ENCODE measurements at regions not wholly inside any gene's neighbourhood (a gene's known extent, or its start where the extent isn't known, plus 50 kb on each side); places are given as distances from the start of the nearest gene placed in this dataset.

DNA sequence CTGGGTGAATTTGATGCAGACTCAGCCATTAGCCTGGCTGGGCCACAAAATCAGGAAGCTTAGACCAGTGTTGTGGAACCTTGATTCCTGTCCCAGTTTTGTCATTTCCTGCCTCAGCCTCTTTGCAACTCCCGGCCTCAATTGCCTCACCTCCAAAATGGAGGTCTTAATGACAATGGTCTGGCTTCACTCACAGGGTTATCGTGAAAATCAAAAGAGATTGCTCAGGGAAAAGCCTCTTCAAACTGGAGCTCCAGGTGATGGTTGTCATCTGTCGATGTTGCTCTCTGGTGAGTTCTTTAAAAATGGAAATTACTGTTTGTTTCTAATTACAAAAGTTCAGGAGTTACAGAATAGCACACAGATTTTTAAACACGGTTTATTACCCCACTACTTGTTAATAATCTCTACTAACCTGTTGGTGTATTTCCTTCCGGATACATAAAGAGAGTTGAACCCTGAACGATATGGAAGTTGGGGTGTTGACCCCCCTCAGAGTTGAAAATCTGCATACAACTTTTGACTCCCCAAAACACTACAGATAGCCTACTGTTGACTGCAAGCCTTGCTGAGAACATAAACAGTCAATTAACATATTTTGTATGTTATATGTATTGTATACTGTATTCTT is 109.9 kb upstream of the CPEB4 start:
- TF ChIP-seq EZH2 (IDR thresholded peaks at IDR 0.05) (no peak), FOXP2 (optimal IDR thresholded peaks at IDR 0.05; ENCODE audit: control extremely low read depth, extremely low read length, insufficient read depth) (no peak)
- DNase-seq (ENCODE audit: low read depth, low spot score), result no peak
- Histone ChIP-seq H3K4me3 (no peak overlapping the region), H3K9ac (ENCODE audit: insufficient read length) (no peak overlapping the region), H3K9me3 (ENCODE audit: low read depth, low read length) (no peaks in the 10 kb centered on the region), H3K36me3 (ENCODE audit: insufficient read depth, low read length) (no peaks in the 10 kb centered on the region), H3K27ac (no peak overlapping the region)

GRCh38 chr5:173778784-173779304 is 109.3 kb upstream of the CPEB4 start:
- TF ChIP-seq POLR2AphosphoS5 (IDR thresholded peaks at IDR 0.05; ENCODE audit: borderline replicate concordance, low read depth, low read length) (no peak), FOXP2 (optimal IDR thresholded peaks at IDR 0.05; ENCODE audit: control extremely low read depth, extremely low read length, insufficient read depth) (no peak), EZH2 (IDR thresholded peaks at IDR 0.05) (no peak)
- H3K9ac ChIP-seq (ENCODE audit: insufficient read length), result no peak overlapping the region
- no peaks in the 10 kb centered on the region for H3K9me3 ChIP-seq (ENCODE audit: low read depth, low read length)
- H3K27ac ChIP-seq, result no peak overlapping the region
- no peak for DNase-seq (ENCODE audit: low read depth, low spot score)
- H3K4me3 ChIP-seq, result no peak overlapping the region
- H3K36me3 ChIP-seq (ENCODE audit: insufficient read depth, low read length), result no peaks in the 10 kb centered on the region

DNA sequence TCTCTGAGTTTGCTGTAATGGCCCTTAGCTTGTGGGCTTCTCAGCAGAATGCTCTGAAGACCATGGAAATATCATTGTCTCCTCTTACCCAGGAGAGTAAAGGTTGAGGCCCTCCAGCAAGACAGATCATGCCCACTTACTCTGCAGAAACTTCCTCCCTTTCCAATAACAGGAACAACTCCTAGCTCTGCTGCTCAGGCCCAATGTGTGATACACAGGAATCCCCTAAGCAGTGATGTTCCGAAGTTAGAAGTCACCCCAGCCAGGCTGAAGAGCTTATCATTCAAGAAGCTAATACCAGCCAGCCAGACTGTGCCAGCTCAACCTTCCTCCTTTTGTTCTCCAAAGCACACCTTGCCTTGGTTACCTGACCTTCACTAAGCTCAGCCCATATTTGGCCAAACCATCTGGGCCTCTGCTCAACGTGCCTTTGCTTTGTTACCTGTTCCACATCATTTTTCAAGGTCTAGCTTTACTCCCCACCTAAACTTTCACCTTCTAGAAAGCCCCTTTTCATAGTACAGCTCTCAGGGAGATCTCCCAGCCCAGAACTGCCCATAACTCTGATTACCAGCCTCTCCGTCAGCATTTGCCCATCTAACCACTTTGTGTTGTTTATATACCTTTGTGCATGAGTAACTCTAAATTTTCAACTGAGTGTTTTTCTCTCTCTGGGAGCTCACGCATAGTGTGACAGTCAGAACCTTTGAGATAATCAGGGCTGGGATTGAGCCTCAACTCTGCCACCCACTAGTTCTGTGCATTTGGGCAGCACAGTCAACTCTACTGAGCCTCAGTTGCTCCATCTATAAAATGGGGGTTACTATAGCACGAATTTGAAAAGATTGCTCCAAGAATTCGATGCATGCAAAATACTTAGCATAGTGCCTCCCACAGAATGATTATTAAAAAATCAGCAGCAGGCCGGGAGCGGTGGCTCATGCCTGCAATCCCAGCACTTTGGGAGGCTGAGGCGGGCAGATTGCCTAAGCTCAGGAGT is 107.6 kb upstream of the CPEB4 start:
- H3K27ac ChIP-seq, result peak overlapping the region; percentile 87; the same call in 1 of the 2 replicates
- H3K9ac ChIP-seq (ENCODE audit: insufficient read length), result no peak overlapping the region
- TF ChIP-seq POLR2AphosphoS5 (IDR thresholded peaks at IDR 0.05; ENCODE audit: borderline replicate concordance, low read depth, low read length), result no peak
- TF ChIP-seq FOXP2 (optimal IDR thresholded peaks at IDR 0.05; ENCODE audit: control extremely low read depth, extremely low read length, insufficient read depth), result no peak
- TF ChIP-seq EZH2 (IDR thresholded peaks at IDR 0.05), result no peak

GRCh38 chr5:173781432-173781815 is 106.7 kb upstream of the CPEB4 start:
- Histone ChIP-seq H3K9me3 (ENCODE audit: low read depth, low read length) (no peaks in the 10 kb centered on the region), H3K36me3 (ENCODE audit: insufficient read depth, low read length) (no peaks in the 10 kb centered on the region), H3K9ac (ENCODE audit: insufficient read length) (no peak overlapping the region), H3K27ac (peak overlapping the region; percentile 87), H3K4me3 (peak overlapping the region; percentile 47)
- no peak for DNase-seq (ENCODE audit: low read depth, low spot score)
- no peak for TF ChIP-seq FOXP2 (optimal IDR thresholded peaks at IDR 0.05; ENCODE audit: control extremely low read depth, extremely low read length, insufficient read depth)
- no peak for TF ChIP-seq POLR2AphosphoS5 (IDR thresholded peaks at IDR 0.05; ENCODE audit: borderline replicate concordance, low read depth, low read length)
- no peak for TF ChIP-seq EZH2 (IDR thresholded peaks at IDR 0.05)

More for the DNA sequence above, 107.6 kb upstream of the CPEB4 start:
- no peak for DNase-seq (ENCODE audit: low read depth, low spot score)
- no peaks in the 10 kb centered on the region for H3K36me3 ChIP-seq (ENCODE audit: insufficient read depth, low read length)
- H3K9me3 ChIP-seq (ENCODE audit: low read depth, low read length), result no peaks in the 10 kb centered on the region
- H3K4me3 ChIP-seq, result no peak overlapping the region

DNA sequence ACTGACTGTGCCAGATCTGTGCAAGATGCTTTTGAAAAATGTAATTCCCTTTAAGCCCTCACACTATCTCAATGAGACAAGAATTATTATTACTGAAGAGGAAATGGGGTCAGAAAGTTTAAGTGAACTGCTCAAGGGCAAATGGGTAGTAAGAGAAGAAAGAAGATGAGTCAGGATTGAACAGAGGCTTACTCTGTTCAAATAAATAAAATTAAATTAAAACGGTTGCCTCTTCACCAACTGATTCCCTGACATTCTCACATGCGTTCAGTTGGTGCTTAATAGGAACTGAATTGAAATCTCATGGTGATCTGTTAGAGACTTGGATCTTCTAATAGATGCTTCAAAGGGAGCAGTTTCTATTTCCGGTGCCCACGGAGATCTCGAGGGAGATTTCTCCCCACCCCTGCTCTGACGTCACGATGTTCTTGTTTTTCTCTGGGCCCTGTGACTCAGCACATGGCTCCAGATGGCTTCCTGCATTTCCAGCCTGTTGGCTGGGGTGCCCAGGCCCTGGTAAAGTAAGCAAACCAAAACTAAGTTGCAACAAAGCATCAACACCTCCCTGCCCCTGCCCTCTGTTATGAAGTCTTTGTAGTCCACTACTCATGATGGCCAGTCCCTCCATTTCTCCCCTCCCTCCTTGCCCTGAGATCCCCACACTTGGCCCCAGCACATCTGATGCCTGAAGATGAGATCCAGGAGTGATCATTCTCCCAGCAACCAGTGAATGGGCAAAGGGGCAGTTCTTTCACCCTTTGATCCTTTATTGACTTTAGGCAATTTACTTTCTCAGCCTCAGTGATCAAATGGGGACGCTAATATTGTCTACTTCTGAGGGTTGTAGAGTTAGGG is 106.1 kb upstream of the CPEB4 start:
- Histone ChIP-seq H3K36me3 (ENCODE audit: insufficient read depth, low read length) (no peaks in the 10 kb centered on the region), H3K27ac (peak overlapping the region; percentile 87), H3K9me3 (ENCODE audit: low read depth, low read length) (no peaks in the 10 kb centered on the region), H3K4me3 (peak overlapping the region; percentile 47), H3K9ac (ENCODE audit: insufficient read length) (no peak overlapping the region)
- DNase-seq (ENCODE audit: low read depth, low spot score), result peak; percentile 35
- TF ChIP-seq EZH2 (IDR thresholded peaks at IDR 0.05), result no peak
- no peak for TF ChIP-seq FOXP2 (optimal IDR thresholded peaks at IDR 0.05; ENCODE audit: control extremely low read depth, extremely low read length, insufficient read depth)
- TF ChIP-seq POLR2AphosphoS5 (IDR thresholded peaks at IDR 0.05; ENCODE audit: borderline replicate concordance, low read depth, low read length), result peak; percentile 15; the same call in 1 of the 2 replicates

- Histone ChIP-seq H3K36me3 (ENCODE audit: insufficient read depth, low read length) (no peaks in the 10 kb centered on the region), H3K4me3 (no peak overlapping the region), H3K9ac (ENCODE audit: insufficient read length) (no peak overlapping the region), H3K9me3 (ENCODE audit: low read depth, low read length) (no peaks in the 10 kb centered on the region), H3K27ac (peak overlapping the region; percentile 87)
- DNase-seq (ENCODE audit: low read depth, low spot score), result no peak
- TF ChIP-seq FOXP2 (optimal IDR thresholded peaks at IDR 0.05; ENCODE audit: control extremely low read depth, extremely low read length, insufficient read depth), result no peak
Measured at GRCh38 chr5:173782671-173783101, 105.5 kb upstream of the CPEB4 start.

DNA sequence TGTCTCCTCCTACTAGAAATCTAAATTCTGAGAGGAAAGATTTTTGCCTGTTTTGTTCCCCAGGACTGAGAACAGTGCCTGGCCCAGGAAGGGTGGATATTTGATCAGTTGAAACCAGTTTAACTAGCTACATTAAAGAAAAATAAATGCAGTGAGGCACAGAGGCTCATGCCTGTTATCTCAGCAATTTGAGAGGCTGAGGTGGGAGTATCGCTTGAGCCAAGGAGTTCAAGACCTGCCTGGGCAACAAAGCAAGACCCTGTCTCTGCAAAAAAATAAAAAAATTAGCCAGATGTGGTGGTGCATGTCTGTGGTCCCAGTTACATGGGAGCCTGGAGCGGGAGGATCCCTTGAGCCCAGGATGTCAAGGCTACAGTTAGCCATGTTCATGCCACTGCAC is 104.8 kb upstream of the CPEB4 start:
- no peaks in the 10 kb centered on the region for H3K9me3 ChIP-seq (ENCODE audit: low read depth, low read length)
- no peaks in the 10 kb centered on the region for H3K36me3 ChIP-seq (ENCODE audit: insufficient read depth, low read length)
- H3K4me3 ChIP-seq, result no peak overlapping the region
- H3K9ac ChIP-seq (ENCODE audit: insufficient read length), result no peak overlapping the region
- DNase-seq (ENCODE audit: low read depth, low spot score), result no peak
- no peak overlapping the region for H3K27ac ChIP-seq
- no peak for TF ChIP-seq POLR2AphosphoS5 (IDR thresholded peaks at IDR 0.05; ENCODE audit: borderline replicate concordance, low read depth, low read length)

DNA sequence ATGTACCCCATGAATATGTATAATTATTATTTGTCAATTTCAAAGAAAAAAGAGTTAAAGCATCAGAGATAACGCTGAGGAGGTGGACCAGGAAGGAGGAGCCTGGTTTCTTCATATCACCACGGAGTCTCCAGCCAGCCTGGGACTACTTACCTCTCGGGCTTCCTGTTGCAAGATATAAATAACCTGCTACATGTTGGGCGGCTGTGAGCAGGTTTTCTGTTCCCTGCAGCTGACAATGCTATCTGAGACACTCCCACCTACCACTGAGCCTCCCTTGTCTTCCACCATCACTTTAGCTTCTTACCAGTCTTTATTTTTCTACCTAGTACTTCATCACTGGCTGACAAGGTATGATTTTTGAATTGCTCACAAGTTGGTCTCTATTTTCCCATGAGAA is 102.7 kb upstream of the CPEB4 start:
- Histone ChIP-seq H3K4me3 (no peak overlapping the region), H3K36me3 (ENCODE audit: insufficient read depth, low read length) (no peaks in the 10 kb centered on the region), H3K27ac (no peak overlapping the region), H3K9me3 (ENCODE audit: low read depth, low read length) (no peaks in the 10 kb centered on the region), H3K9ac (ENCODE audit: insufficient read length) (no peak overlapping the region)
- DNase-seq (ENCODE audit: low read depth, low spot score), result no peak
- TF ChIP-seq FOXP2 (optimal IDR thresholded peaks at IDR 0.05; ENCODE audit: control extremely low read depth, extremely low read length, insufficient read depth) (no peak), POLR2AphosphoS5 (IDR thresholded peaks at IDR 0.05; ENCODE audit: borderline replicate concordance, low read depth, low read length) (no peak), EZH2 (IDR thresholded peaks at IDR 0.05) (no peak)

All from SK-N-MC (cell line).